Fibroblast of skin of back (primary cell): ENCODE measurements at regions not wholly inside any gene's neighbourhood (a gene's known extent, or its start where the extent isn't known, plus 50 kb on each side); places are given as distances from the start of the nearest gene placed in this dataset.
"Not testable (repeated sequence)": the region's sequence is repeated elsewhere in the genome, so short reads cannot be mapped to it uniquely, and the experiment has no call there.

ENCODE experiments used
- DNase-seq: peaks from one replicate; pipeline ENCODE4 v3.0.0-alpha.2; 2013

- DNase-seq = no peak
Measured at GRCh38 chr16:22627043-22627442, 116.4 kb downstream of the NPIPB5 start.

GRCh38 chr16:22628994-22629393 is 118.3 kb downstream of the NPIPB5 start:
- no peak for DNase-seq

DNA sequence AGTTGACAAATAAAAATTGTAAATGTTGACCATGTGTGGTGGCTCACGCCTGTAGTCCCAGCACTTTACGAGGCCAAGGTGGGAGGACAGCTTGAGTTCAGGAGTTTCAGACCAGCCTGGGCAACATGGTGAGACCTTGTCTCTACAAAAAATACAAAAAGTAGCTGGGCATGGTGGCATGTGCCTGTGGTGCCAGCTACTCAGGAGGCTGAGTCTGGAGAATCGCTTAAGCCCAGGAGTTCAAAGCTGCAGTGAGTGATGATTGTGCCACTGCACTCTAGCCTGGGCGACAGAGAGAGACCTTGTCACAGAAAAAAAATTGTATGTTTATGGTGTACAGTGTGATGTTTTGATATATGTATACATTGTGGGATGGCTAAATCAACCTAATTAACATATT is 119.6 kb downstream of the NPIPB5 start:
- DNase-seq = no peak

- DNase-seq = no peak
Measured at GRCh38 chr16:22631264-22631663, 120.6 kb downstream of the NPIPB5 start.

- no peak for DNase-seq
Measured at GRCh38 chr16:22632606-22633005, 121.9 kb downstream of the NPIPB5 start.

GRCh38 chr16:22633280-22633679 is 122.6 kb downstream of the NPIPB5 start:
- no peak for DNase-seq

DNA sequence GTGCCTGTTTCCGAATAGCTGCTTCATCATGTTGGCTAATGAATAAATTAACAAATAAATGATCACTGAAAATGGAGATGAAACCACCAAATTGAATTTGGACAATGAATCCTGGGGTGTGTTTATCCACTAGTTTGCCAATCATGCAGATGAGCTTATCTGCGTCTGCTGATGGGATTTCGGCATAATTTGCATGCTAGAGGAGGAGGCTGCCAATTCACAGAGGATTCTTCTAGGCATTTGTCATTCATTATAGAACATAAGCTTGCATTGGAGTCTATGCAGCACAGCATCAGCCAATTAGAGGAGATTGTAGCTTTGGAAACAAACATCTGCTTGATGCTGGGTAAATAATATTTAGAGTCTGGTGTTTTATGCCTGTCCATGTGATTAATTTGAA is 123.1 kb downstream of the NPIPB5 start:
- DNase-seq = no peak

GRCh38 chr16:22634954-22635353 is 124.3 kb downstream of the NPIPB5 start:
- DNase-seq = no peak

- DNase-seq = no peak
Measured at GRCh38 chr16:22635357-22635761, 124.7 kb downstream of the NPIPB5 start.

DNA sequence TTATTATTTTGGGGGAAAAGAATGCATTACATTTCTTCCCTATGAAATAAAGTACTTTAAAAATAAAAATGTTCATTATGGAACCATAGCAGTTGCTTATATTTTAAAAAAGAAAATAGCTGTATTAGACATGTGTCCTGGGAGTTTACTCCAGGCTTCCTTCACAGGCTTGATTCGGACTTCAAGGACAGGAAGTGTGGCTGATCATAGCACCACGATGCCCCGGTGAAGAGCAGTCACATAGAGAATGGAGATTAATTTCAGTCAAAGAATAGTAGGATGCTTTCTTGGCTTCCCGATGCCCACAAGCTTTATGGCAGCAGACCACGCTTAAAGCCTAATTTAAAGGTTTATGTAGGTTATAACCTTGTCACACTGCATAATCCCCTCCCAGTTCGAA is 125.1 kb downstream of the NPIPB5 start:
- DNase-seq = no peak

- DNase-seq = no peak
Measured at GRCh38 chr16:22638393-22639206, 127.9 kb downstream of the NPIPB5 start.

DNA sequence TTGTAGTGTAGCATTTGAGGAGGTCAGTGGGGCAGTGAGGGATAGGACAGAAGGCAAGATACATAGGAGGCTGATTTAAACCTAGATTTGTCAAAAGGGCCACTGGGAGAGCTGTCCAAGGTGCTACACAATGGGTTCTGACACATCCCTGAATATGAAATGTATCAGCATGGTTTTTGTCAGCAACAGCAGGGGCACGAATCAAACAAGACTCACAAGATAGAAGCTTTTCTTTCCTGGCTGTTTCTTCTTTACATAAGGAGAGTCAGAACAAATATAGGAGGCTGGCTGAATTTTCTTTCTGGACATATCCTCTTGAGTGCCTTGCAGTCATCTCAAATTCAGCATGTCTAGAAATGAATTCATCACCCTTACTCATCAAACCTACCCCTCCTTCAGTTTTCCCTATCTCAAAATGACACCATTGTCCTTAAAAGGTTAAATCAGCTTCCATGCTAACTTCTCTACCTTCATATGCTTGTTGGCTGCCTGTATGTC is 130.5 kb downstream of the NPIPB5 start:
- peak; percentile 53 for DNase-seq

GRCh38 chr16:22642416-22643088 is 131.9 kb downstream of the NPIPB5 start:
- DNase-seq = no peak

- not testable (repeated sequence) for DNase-seq
Measured at GRCh38 chr16:22643203-22643602, 132.5 kb downstream of the NPIPB5 start.

GRCh38 chr16:22643886-22644285 is 133.2 kb downstream of the NPIPB5 start:
- no peak for DNase-seq

DNA sequence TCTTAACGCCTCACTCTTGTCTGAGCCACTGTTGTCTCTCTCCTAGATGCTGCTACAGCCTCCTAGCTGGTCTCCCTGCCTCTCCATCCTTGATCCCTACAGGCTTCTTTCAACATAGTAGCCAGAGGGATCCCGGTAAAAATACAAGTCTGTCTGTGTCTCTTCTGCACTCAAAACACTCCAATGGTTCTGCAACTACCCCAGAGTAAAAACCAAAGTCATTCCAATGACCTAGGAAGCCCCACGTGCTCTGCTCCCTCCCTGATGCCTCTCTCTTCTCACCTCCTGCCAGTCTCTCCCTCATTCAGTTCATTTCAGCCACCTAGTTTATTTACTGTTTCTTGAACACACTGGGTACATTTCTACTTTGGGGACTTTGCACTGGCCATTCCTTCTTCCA is 135.2 kb downstream of the NPIPB5 start:
- DNase-seq = no peak

DNA sequence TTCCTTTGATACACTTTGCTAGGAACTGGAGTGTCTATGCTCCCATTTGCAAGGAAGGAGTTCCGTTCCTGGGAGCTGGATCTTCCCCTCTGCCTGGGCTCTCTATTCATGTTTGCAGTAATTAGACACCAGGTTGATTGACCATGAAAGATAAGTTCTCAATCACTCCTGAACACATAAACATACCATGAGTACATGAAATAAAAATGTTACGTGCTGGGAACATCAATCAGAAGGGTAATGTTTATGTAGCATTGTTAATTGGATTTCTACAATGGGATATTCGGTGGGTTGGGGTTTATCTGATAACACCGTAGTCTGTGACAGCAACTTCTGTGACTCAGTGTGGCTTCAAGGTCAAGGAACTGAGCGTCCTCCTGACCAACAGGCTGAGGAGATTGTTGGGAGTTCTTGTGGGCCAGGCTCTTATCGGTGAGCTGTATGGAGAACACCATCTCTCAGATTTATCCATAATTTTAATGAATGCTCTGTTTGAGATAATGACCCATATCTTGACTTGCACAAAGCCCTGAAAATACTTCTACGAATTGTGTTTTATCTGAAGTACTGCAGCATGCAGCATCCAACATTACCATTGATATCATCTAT is 136.4 kb downstream of the NPIPB5 start:
- no peak for DNase-seq

GRCh38 chr16:22648141-22648540 is 137.4 kb downstream of the NPIPB5 start:
- no peak for DNase-seq

DNA sequence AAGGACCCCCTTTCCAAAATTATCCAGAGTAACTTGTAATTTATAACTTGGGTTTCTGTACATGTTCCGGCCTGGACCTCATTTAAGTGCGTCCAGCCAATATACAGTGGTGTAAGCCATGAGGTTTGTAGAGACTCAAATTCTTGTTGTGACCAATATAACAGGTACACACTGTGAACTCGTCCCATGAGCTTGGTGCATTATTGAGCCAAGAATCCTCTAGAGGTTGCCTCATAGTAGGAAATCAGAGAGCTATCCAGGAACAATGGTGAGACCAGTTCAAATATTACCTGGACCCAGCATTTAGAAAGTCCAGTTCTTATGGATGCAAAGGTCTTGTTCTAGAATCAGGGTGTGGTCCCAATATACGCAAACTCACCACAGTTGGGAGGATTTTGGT is 138.2 kb downstream of the NPIPB5 start:
- DNase-seq = no peak

DNA sequence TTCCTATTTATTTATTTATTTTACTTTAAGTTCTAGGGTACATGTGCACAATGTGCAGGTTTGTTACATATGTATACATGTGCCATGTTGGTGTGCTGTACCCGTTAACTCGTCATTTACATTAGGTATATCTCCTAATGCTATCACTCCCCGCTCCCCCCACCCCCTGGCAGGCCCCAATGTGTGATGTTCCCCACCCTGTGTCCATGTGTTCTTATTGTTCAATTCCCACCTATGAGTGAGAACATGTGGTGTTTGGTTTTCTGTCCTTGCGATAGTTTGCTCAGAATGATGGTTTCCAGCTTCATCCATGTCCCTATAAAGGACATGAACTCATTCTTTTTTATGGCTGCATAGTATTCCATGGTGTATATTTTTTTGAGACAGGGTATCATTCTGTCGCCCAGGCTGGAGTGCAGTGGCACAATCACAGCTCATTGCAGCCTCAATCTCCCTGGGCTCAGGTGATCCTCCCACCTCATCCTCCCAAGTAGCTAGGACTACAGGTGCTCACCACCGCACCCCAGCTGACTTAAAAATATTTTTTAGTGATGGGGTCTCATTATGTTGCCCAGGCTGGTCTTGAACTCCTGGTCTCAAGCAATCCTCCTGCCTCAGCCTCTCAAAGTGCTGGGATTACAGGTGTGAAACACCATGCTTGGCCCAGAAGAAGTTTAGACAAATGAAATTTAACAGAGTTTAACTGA is 140.6 kb downstream of the NPIPB5 start:
- not testable (repeated sequence) for DNase-seq

- DNase-seq = no peak
Measured at GRCh38 chr16:22652463-22652845, 141.8 kb downstream of the NPIPB5 start.

- no peak for DNase-seq
Measured at GRCh38 chr16:22653876-22654275, 143.2 kb downstream of the NPIPB5 start.

- DNase-seq = not testable (repeated sequence)
Measured at GRCh38 chr16:22656573-22656972, 145.9 kb downstream of the NPIPB5 start.
